HCT116 (cell line): ENCODE measurements at regions not wholly inside any gene's neighbourhood (a gene's known extent, or its start where the extent isn't known, plus 50 kb on each side); places are given as distances from the start of the nearest gene placed in this dataset.

Source experiments
- ATAC-seq: fragments of 200-7000 bp; cut with Tn5 transposase; 2 replicates; pipeline ENCODE4 v1.9.1; 2020; ENCODE audit warnings: mild to moderate bottlenecking, moderate library complexity
- BruUV-seq: library from RNA; stranded (reverse); fragments of 400-500 nt; replicated peaks from 2 replicates; lab custom pipeline; 2021; lab: Mats Ljungman, UMichigan
- CTCF ChIA-PET: fragments of 300-600 bp; sonication (Branson Sonifier 250); formaldehyde crosslinking; loops from one replicate; lab custom pipeline; 2021; ENCODE audit warnings: antibody characterized with exemption; lab: Charles Lee
- POLR2A ChIA-PET: fragments of 300-600, 350-600 bp; sonication (Branson Sonifier 250); formaldehyde crosslinking; loops from one replicate; lab custom pipeline; 2021; ENCODE audit warnings: antibody characterized with exemption; lab: Charles Lee
- RAD21 ChIA-PET, 2 experiments: fragments of 300-600 bp; sonication (Branson Sonifier 250); formaldehyde crosslinking; loops; one replicate each; lab custom pipeline; 2023; ENCODE audit warnings: low total read pairs in 2 of 2; ENCODE audit not compliant: uncharacterized antibody in 2 of 2, unreplicated experiment in 2 of 2, low non-redundant PET in 1 of 2; lab: Charles Lee
- DNase-seq: peaks from one replicate; pipeline ENCODE4 v3.0.0-alpha.2; 2010; ENCODE audit warnings: low read depth, low spot score
- H2AFZ ChIP-seq: fragments of 200-600 bp; shearing (Covaris generic), sonication (generic); 2 replicates; pipeline ENCODE4 v1.6.1; 2017; ENCODE audit warnings: low read depth, mixed run types, mixed read lengths, antibody characterized with exemption, low read length; ENCODE audit not compliant: poor library complexity, severe bottlenecking
- H3K27ac ChIP-seq: 2 replicates; pipeline ENCODE4 v1.5.1; 2012; ENCODE audit warnings: low read depth, low read length
- H3K27me3 ChIP-seq: fragments of 200-600 bp; sonication (generic); 2 replicates; pipeline ENCODE4 v1.6.1; 2016; ENCODE audit warnings: mixed run types, low read length, mixed read lengths; ENCODE audit not compliant: insufficient read depth
- H3K36me3 ChIP-seq, 2 experiments: fragments of 200-500 bp in 1 of 2; fragments of 200-600 bp in 1 of 2; sonication (Bioruptor generic) in 1 of 2; sonication (generic) in 1 of 2; 2 replicates each; pipeline versions ENCODE4 v1.5.1 to v1.6.1; 2014 to 2016; ENCODE audit warnings: low read length in 2 of 2, inconsistent platforms in 1 of 2, mixed read lengths in 1 of 2, mixed run types in 1 of 2; ENCODE audit not compliant: insufficient read depth in 2 of 2, control insufficient read depth in 1 of 2
- H3K4me1 ChIP-seq, 2 experiments: fragments of 200-600 bp in 1 of 2; sonication (generic) in 1 of 2; 2 replicates each; pipeline versions ENCODE4 v1.5.1 to v1.6.1; 2012 to 2017; ENCODE audit warnings: low read length in 2 of 2, inconsistent platforms in 1 of 2, mild to moderate bottlenecking in 1 of 2, mixed read lengths in 1 of 2, mixed run types in 1 of 2, moderate library complexity in 1 of 2; ENCODE audit not compliant: insufficient read depth in 2 of 2, control insufficient read depth in 1 of 2
- H3K4me2 ChIP-seq: fragments of 200-600 bp; sonication (generic); 2 replicates; pipeline ENCODE4 v1.6.1; 2017; ENCODE audit warnings: mixed run types, low read length, mixed read lengths
- H3K4me3 ChIP-seq, 2 experiments: fragments of 200-600 bp in 1 of 2; sonication (generic) in 1 of 2; replicated peaks in 1 of 2; 2 replicates each; pipeline ENCODE4 v1.5.1; 2011 to 2016; ENCODE audit warnings: low read length in 2 of 2, control low read depth in 1 of 2, low read depth in 1 of 2, mild to moderate bottlenecking in 1 of 2, mixed read lengths in 1 of 2, mixed run types in 1 of 2
- H3K79me2 ChIP-seq: fragments of 200-600 bp; sonication (generic); 2 replicates; pipeline ENCODE4 v1.6.1; 2017; ENCODE audit warnings: mild to moderate bottlenecking, mixed run types, low read length, moderate library complexity, mixed read lengths; ENCODE audit not compliant: insufficient read depth
- H3K9ac ChIP-seq: fragments of 200-600 bp; sonication (generic); 2 replicates; pipeline ENCODE4 v1.6.1; 2016; ENCODE audit warnings: low read length, mixed read lengths
- H3K9me2 ChIP-seq: fragments of 200-600 bp; sonication (generic), shearing (Covaris generic); 2 replicates; pipeline ENCODE4 v1.6.1; 2017; ENCODE audit warnings: mixed run types, mild to moderate bottlenecking, moderate library complexity; ENCODE audit not compliant: insufficient read depth
- H3K9me3 ChIP-seq, 2 experiments: fragments of 200-500 bp in 1 of 2; fragments of 200-600 bp in 1 of 2; sonication (Bioruptor generic) in 1 of 2; sonication (generic) in 1 of 2; 2 replicates each; pipeline ENCODE4 v1.6.1; 2014 to 2017; ENCODE audit warnings: low read length in 2 of 2, mixed read lengths in 2 of 2, inconsistent platforms in 1 of 2, low read depth in 1 of 2, mild to moderate bottlenecking in 1 of 2, mixed run types in 1 of 2, moderate library complexity in 1 of 2; ENCODE audit not compliant: control insufficient read depth in 1 of 2, insufficient read depth in 1 of 2
- H4K20me1 ChIP-seq: fragments of 200-600 bp; sonication (generic), shearing (Covaris generic); 2 replicates; pipeline ENCODE4 v1.6.1; 2017; ENCODE audit warnings: mixed run types, mild to moderate bottlenecking, moderate library complexity; ENCODE audit not compliant: insufficient read depth
- CBX3 ChIP-seq: IDR thresholded peaks from 2 replicates; pipeline ENCODE4 v1.6.1; 2012; ENCODE audit warnings: low read depth
- EZH2phosphoT487 ChIP-seq: fragments of 200-600 bp; IDR thresholded peaks from 2 replicates; pipeline ENCODE4 v1.6.1; 2018; ENCODE audit warnings: antibody characterized with exemption, borderline replicate concordance
- MAX ChIP-seq: IDR thresholded peaks from 2 replicates; pipeline ENCODE4 v1.6.1; 2012
- POLR2A ChIP-seq: IDR thresholded peaks from 2 replicates; pipeline ENCODE4 v1.7.0; 2011; ENCODE audit warnings: borderline replicate concordance; ENCODE audit not compliant: insufficient read depth, insufficient read length; ENCODE audit errors: extremely low read depth
- POLR2AphosphoS5 ChIP-seq: IDR thresholded peaks from 2 replicates; pipeline ENCODE4 v1.6.1; 2011; ENCODE audit warnings: mild to moderate bottlenecking, low read depth, low read length, moderate library complexity
- SIN3A ChIP-seq: IDR thresholded peaks from 2 replicates; pipeline ENCODE4 v1.6.1; 2012; ENCODE audit warnings: low read depth
- SP1 ChIP-seq: IDR thresholded peaks from 2 replicates; pipeline ENCODE4 v1.6.1; 2012; ENCODE audit warnings: low read depth
- SRF ChIP-seq: IDR thresholded peaks from 2 replicates; pipeline ENCODE4 v1.6.1; 2012; ENCODE audit warnings: low read depth
- YY1 ChIP-seq: IDR thresholded peaks from 2 replicates; pipeline ENCODE4 v1.6.1; 2011; ENCODE audit warnings: low read length, low read depth, moderate library complexity, mild to moderate bottlenecking; ENCODE audit not compliant: insufficient replicate concordance; ENCODE audit errors: extremely low read depth
- ZNF274 ChIP-seq: fragments of 200-500 bp; sonication (Bioruptor generic); IDR thresholded peaks from 2 replicates; pipeline ENCODE4 v1.6.1; 2014; ENCODE audit warnings: mild to moderate bottlenecking, low read depth, low read length, inconsistent platforms
- intact Hi-C: fragments of 100-400 bp; cut with micrococcal nuclease; formaldehyde crosslinking; loops from 2 replicates; pipeline ENCODE4 v1.10.0; 2022
- TF ChIP-seq, protein P1 (sequence below), 3 experiments: fragments of 200-600 bp in 1 of 3; sonication (generic) in 1 of 3; IDR thresholded peaks in 2 of 3; conservative IDR thresholded peaks in 1 of 3; 2 replicates each; pipeline ENCODE4 v1.5.1; 2012 to 2017; ENCODE audit warnings: low read depth in 2 of 3, low read length in 2 of 3, antibody characterized with exemption in 1 of 3, borderline replicate concordance in 1 of 3, control low read depth in 1 of 3, mild to moderate bottlenecking in 1 of 3, mixed read lengths in 1 of 3, mixed run types in 1 of 3, moderate library complexity in 1 of 3; ENCODE audit not compliant: insufficient read depth in 1 of 3

DNA sequence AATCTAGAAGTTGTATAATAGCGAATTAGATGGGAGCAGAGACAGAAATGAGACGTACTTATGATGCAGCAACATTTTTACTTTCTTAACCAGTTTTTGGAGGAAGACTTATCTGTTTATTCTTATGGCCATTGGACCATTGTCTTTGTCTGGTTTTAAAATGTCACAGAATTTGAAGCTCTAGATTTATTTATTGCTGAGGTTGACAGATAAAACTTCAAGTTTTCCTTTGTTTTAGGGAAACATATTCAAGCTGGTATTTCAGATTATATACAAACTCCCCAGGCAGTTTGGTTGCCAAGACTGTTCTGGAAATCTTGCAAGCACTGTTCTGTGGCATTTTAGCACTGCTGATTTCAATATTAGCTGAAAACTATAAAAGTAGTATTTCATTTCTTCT, 1021.7 kb downstream of the GALC start:
- no peak for TF ChIP-seq EZH2phosphoT487
- TF ChIP-seq, protein P1, sequence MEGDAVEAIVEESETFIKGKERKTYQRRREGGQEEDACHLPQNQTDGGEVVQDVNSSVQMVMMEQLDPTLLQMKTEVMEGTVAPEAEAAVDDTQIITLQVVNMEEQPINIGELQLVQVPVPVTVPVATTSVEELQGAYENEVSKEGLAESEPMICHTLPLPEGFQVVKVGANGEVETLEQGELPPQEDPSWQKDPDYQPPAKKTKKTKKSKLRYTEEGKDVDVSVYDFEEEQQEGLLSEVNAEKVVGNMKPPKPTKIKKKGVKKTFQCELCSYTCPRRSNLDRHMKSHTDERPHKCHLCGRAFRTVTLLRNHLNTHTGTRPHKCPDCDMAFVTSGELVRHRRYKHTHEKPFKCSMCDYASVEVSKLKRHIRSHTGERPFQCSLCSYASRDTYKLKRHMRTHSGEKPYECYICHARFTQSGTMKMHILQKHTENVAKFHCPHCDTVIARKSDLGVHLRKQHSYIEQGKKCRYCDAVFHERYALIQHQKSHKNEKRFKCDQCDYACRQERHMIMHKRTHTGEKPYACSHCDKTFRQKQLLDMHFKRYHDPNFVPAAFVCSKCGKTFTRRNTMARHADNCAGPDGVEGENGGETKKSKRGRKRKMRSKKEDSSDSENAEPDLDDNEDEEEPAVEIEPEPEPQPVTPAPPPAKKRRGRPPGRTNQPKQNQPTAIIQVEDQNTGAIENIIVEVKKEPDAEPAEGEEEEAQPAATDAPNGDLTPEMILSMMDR (IDR thresholded peaks at IDR 0.05 in 2 of 3, conservative IDR thresholded peaks at IDR 0.05 in 1 of 3; ENCODE audit: borderline replicate concordance in 1 of 3, insufficient read depth in 1 of 3, low read depth in 2 of 3, low read length in 2 of 3): no peak
- TF ChIP-seq CBX3: no peak
- TF ChIP-seq SIN3A: no peak
- TF ChIP-seq POLR2AphosphoS5: no peak
- no peak for TF ChIP-seq MAX
- no peak for TF ChIP-seq YY1
- TF ChIP-seq SRF: no peak
- no peak for TF ChIP-seq SP1
- no peak for TF ChIP-seq ZNF274
- TF ChIP-seq POLR2A: no peak
- TF ChIP-seq, all 23 proteins: peak for 0
- H3K27me3 ChIP-seq: no peaks in the 10 kb centered on the region
- no peak overlapping the region for H3K27ac ChIP-seq
- peaks cover 4 to 14% of the 10 kb centered on the region in 2 experiments; a peak in 2 of 4 replicates for H3K9me3 ChIP-seq
- no peaks in the 10 kb centered on the region for H3K79me2 ChIP-seq
- no peak overlapping the region for H3K4me3 ChIP-seq
- ChIA-PET RAD21 (no interaction called here), POLR2A (no interaction called here), CTCF (no interaction called here)
- H2AFZ ChIP-seq: no peak overlapping the region
- H3K36me3 ChIP-seq: no peaks in the 10 kb centered on the region
- intact Hi-C loops: no loop called here
- no TSS peak for BruUV-seq
- ATAC-seq: no peak
- no peaks in the 10 kb centered on the region for H3K9me2 ChIP-seq
- no peak for DNase-seq
- no peaks in the 10 kb centered on the region for H3K4me1 ChIP-seq
- no peak overlapping the region for H3K9ac ChIP-seq
- H4K20me1 ChIP-seq: no peaks in the 10 kb centered on the region
- no peak overlapping the region for H3K4me2 ChIP-seq
